RWPE2 (cell line): ENCODE measurements at regions not wholly inside any gene's neighbourhood (a gene's known extent, or its start where the extent isn't known, plus 50 kb on each side); places are given as distances from the start of the nearest gene placed in this dataset.

Experiments
- ATAC-seq: fragments of 200-7000 bp; cut with Tn5 transposase; 3 replicates; pipeline ENCODE4 v1.9.1; 2021; ENCODE audit warnings: low read depth
- DNase-seq: peaks from one replicate; pipeline ENCODE4 v3.0.0-alpha.2; 2020; ENCODE audit warnings: low spot score
- H3K27ac ChIP-seq: fragments of 450-650 bp; 2 replicates; pipeline ENCODE4 v1.5.1; 2017; ENCODE audit warnings: mild to moderate bottlenecking; ENCODE audit not compliant: poor library complexity, severe bottlenecking
- H3K27me3 ChIP-seq: fragments of 250-450 bp; sonication (Bioruptor Pico); 2 replicates; pipeline ENCODE4 v1.5.1; 2021; ENCODE audit warnings: mild to moderate bottlenecking, moderate library complexity; ENCODE audit not compliant: insufficient read depth, poor library complexity, severe bottlenecking
- H3K36me3 ChIP-seq: fragments of 250-450 bp; sonication (Bioruptor Pico); 2 replicates; pipeline ENCODE4 v1.5.1; 2020; ENCODE audit warnings: low read depth, mild to moderate bottlenecking, moderate library complexity
- H3K4me1 ChIP-seq: fragments of 250-450 bp; sonication (Bioruptor Pico); 2 replicates; pipeline ENCODE4 v1.5.1; 2021; ENCODE audit warnings: mild to moderate bottlenecking, moderate library complexity; ENCODE audit not compliant: insufficient read depth, poor library complexity, severe bottlenecking
- H3K4me3 ChIP-seq: fragments of 250-450 bp; sonication (Bioruptor Pico); 2 replicates; pipeline ENCODE4 v1.5.1; 2021; ENCODE audit warnings: mild to moderate bottlenecking, moderate library complexity; ENCODE audit not compliant: severe bottlenecking
- H3K9me3 ChIP-seq: fragments of 250-450 bp; sonication (Bioruptor Pico); 2 replicates; pipeline ENCODE4 v1.5.1; 2021; ENCODE audit warnings: mild to moderate bottlenecking, moderate library complexity; ENCODE audit not compliant: severe bottlenecking
- TF ChIP-seq, protein P1 (sequence below): fragments of 450-650 bp; IDR thresholded peaks from one replicate; pipeline ENCODE4 v1.5.1; 2017; ENCODE audit warnings: mild to moderate bottlenecking, moderate library complexity; ENCODE audit not compliant: poor library complexity, severe bottlenecking

- ATAC-seq (no peak), DNase-seq (no peak)
- Histone ChIP-seq H3K4me3 (no peak overlapping the region), H3K27ac (no peak overlapping the region), H3K27me3 (peaks cover 3% of the 10 kb centered on the region), H3K36me3 (no peaks in the 10 kb centered on the region), H3K4me1 (no peaks in the 10 kb centered on the region), H3K9me3 (no peaks in the 10 kb centered on the region)
- TF ChIP-seq, protein P1, sequence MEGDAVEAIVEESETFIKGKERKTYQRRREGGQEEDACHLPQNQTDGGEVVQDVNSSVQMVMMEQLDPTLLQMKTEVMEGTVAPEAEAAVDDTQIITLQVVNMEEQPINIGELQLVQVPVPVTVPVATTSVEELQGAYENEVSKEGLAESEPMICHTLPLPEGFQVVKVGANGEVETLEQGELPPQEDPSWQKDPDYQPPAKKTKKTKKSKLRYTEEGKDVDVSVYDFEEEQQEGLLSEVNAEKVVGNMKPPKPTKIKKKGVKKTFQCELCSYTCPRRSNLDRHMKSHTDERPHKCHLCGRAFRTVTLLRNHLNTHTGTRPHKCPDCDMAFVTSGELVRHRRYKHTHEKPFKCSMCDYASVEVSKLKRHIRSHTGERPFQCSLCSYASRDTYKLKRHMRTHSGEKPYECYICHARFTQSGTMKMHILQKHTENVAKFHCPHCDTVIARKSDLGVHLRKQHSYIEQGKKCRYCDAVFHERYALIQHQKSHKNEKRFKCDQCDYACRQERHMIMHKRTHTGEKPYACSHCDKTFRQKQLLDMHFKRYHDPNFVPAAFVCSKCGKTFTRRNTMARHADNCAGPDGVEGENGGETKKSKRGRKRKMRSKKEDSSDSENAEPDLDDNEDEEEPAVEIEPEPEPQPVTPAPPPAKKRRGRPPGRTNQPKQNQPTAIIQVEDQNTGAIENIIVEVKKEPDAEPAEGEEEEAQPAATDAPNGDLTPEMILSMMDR, result no peak
Measured at GRCh38 chr12:98317939-98318899, 197.2 kb upstream of the TMPO start.

DNA sequence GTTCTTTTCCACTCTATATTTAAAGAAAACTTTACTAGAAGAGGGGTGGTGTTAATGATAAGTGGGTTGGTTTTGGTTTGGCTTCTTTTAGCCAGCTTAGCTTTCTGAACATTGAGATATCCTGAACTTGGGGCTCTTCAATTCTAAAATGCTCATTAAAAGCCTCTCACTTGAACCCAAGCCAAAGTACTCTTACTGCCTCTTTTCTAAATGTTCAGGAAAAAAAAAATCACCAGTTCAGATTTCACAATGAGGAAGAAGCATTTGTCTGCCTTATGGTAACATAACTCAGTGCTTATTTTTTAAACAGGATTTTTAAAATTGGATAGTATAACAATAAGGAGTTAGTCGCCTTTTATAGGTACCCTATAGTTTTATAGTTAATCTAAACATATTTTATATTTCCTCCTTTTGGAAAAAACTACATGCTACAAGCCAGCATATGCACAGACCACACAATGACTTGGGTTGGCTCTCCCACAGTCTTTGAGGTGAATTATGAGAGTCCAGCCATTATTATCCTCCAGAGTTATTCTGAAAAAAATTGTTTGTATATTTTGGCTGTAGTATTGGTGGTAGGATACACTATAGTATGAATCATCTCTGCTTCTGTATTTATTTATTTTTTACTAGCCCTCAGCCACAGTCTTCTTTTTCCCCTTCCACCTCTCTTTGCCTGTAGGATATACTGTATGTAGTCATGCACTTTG, 195.5 kb upstream of the TMPO start:
- Histone ChIP-seq H3K27ac (no peak overlapping the region), H3K27me3 (peaks cover 3% of the 10 kb centered on the region), H3K36me3 (no peaks in the 10 kb centered on the region), H3K4me3 (no peak overlapping the region), H3K4me1 (no peaks in the 10 kb centered on the region), H3K9me3 (no peaks in the 10 kb centered on the region)
- no peak for ATAC-seq
- no peak for DNase-seq
- TF ChIP-seq, protein P1, result no peak

DNA sequence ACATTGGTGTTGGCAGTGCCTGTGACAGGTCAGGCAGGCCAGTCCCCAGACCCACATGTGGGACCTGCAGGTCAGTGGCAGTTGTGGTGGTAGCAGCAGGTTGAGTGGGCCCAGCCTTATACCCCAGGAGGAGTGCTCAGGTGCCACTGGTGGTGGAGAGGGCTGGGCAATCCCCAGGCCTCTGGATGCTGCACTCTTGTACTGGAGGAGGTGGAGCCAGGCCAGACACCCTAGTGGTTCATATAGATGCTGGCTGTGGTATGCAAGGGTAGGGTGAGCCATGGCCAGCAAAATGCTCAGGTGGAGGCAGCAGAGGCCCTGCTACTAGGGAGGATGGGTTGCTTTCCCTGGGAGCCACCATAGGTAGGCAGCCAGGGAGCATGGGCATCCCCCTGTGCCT, 190.4 kb upstream of the TMPO start:
- no peak overlapping the region for H3K4me3 ChIP-seq
- no peak for ATAC-seq
- no peaks in the 10 kb centered on the region for H3K4me1 ChIP-seq
- no peaks in the 10 kb centered on the region for H3K9me3 ChIP-seq
- TF ChIP-seq, protein P1, result no peak
- no peaks in the 10 kb centered on the region for H3K36me3 ChIP-seq
- no peak overlapping the region for H3K27ac ChIP-seq
- peaks cover 3% of the 10 kb centered on the region for H3K27me3 ChIP-seq
- DNase-seq, result no peak

DNA sequence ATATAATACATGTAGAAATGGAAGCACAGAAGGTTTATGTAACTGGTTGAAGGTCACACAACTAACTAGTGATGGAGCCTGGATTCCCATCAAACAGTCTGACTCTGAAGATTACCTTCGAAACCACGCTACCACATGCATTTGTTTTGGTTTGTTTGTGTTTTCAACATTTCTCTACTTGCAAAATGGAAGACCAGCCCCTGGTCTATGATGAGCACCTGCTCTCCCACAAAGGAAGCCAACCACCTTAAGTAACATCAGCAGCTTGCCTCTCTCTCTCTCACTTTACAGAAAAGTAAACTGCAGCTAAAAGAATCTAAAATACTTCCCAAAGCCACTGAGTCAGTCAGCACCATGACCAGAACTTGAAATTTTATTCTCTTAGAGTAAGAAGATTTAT, 186.9 kb upstream of the TMPO start:
- H3K27ac ChIP-seq, result no peak overlapping the region
- H3K4me1 ChIP-seq, result no peaks in the 10 kb centered on the region
- ATAC-seq (no peak), DNase-seq (no peak)
- no peaks in the 10 kb centered on the region for H3K9me3 ChIP-seq
- H3K27me3 ChIP-seq, result no peaks in the 10 kb centered on the region
- no peaks in the 10 kb centered on the region for H3K36me3 ChIP-seq
- no peak overlapping the region for H3K4me3 ChIP-seq
- TF ChIP-seq, protein P1, result no peak
